Limb (tissue), 2 donors: ENCODE measurements at regions not wholly inside any gene's neighbourhood (a gene's known extent, or its start where the extent isn't known, plus 50 kb on each side); places are given as distances from the start of the nearest gene placed in this dataset.
"Not testable (repeated sequence)": the region's sequence is repeated elsewhere in the genome, so short reads cannot be mapped to it uniquely, and the experiment has no call there.

Experiments used
- DNase-seq, 2 donors: peaks; one replicate each; pipeline ENCODE4 v3.0.0-alpha.2; 2016; ENCODE audit errors: extremely low spot score in 2 of 2

GRCh38 chr4:132085105-132085504 lies 1064.0 kb upstream of the PCDH10 start:
- no peak for DNase-seq

GRCh38 chr4:132094017-132094416 lies 1055.1 kb upstream of the PCDH10 start:
- no peak for DNase-seq

GRCh38 chr4:132097041-132097440 lies 1052.1 kb upstream of the PCDH10 start:
- DNase-seq, result no peak

- no peak for DNase-seq
Measured at GRCh38 chr4:132101526-132101925, 1047.6 kb upstream of the PCDH10 start.

- DNase-seq, result no peak
Measured at GRCh38 chr4:132108784-132109183, 1040.3 kb upstream of the PCDH10 start.

GRCh38 chr4:132114885-132115284 lies 1034.2 kb upstream of the PCDH10 start:
- no peak for DNase-seq

GRCh38 chr4:132122741-132123140 lies 1026.4 kb upstream of the PCDH10 start:
- not testable (repeated sequence) for DNase-seq

GRCh38 chr4:132123870-132124623 lies 1025.0 kb upstream of the PCDH10 start:
- no peak for DNase-seq

GRCh38 chr4:132124624-132124974 lies 1024.5 kb upstream of the PCDH10 start:
- DNase-seq, result no peak

- no peak for DNase-seq
Measured at GRCh38 chr4:132125131-132125530, 1024.0 kb upstream of the PCDH10 start.

- no peak for DNase-seq
Measured at GRCh38 chr4:132132433-132132832, 1016.7 kb upstream of the PCDH10 start.

- DNase-seq, result no peak
Measured at GRCh38 chr4:132169660-132170059, 979.4 kb upstream of the PCDH10 start.

- DNase-seq, result no peak
Measured at GRCh38 chr4:132180020-132180427, 969.1 kb upstream of the PCDH10 start.

- DNase-seq, result no peak
Measured at GRCh38 chr4:132195176-132195575, 953.9 kb upstream of the PCDH10 start.

- DNase-seq, result no peak
Measured at GRCh38 chr4:132203618-132204017, 945.5 kb upstream of the PCDH10 start.

- DNase-seq, result no peak
Measured at GRCh38 chr4:132214519-132214918, 934.6 kb upstream of the PCDH10 start.

- DNase-seq, result no peak
Measured at GRCh38 chr4:132218406-132218805, 930.7 kb upstream of the PCDH10 start.

- no peak for DNase-seq
Measured at GRCh38 chr4:132227151-132227856, 921.8 kb upstream of the PCDH10 start.

- peak in 1 of 2 donors; percentile 57 for DNase-seq
Measured at GRCh38 chr4:132227857-132228165, 921.3 kb upstream of the PCDH10 start.

- no peak for DNase-seq
Measured at GRCh38 chr4:132228676-132229075, 920.4 kb upstream of the PCDH10 start.

GRCh38 chr4:132230025-132230424 lies 919.1 kb upstream of the PCDH10 start:
- DNase-seq, result no peak

GRCh38 chr4:132238697-132239096 lies 910.4 kb upstream of the PCDH10 start:
- no peak for DNase-seq

- peak in 1 of 2 donors; percentile 8 for DNase-seq
Measured at GRCh38 chr4:132240081-132240480, 909.0 kb upstream of the PCDH10 start.
